WERI-Rb-1 (cell line): ENCODE measurements at regions not wholly inside any gene's neighbourhood (a gene's known extent, or its start where the extent isn't known, plus 50 kb on each side); places are given as distances from the start of the nearest gene placed in this dataset.

ENCODE experiments used
- DNase-seq: peaks from one replicate; pipeline ENCODE4 v3.0.0-alpha.2; 2020
- H3K27ac ChIP-seq: fragments of 250-450 bp; sonication (Bioruptor Pico); 2 replicates; pipeline ENCODE4 v1.5.1; 2020; ENCODE audit warnings: mild to moderate bottlenecking, moderate library complexity
- H3K27me3 ChIP-seq: fragments of 250-450 bp; sonication (Bioruptor Pico); 2 replicates; pipeline ENCODE4 v1.5.1; 2021; ENCODE audit warnings: mild to moderate bottlenecking, low read depth, moderate library complexity; ENCODE audit not compliant: insufficient read depth, severe bottlenecking
- H3K36me3 ChIP-seq: fragments of 250-450 bp; sonication (Bioruptor Pico); 2 replicates; pipeline ENCODE4 v1.5.1; 2020; ENCODE audit warnings: mild to moderate bottlenecking, moderate library complexity
- H3K4me3 ChIP-seq: 2 replicates; pipeline ENCODE4 v1.5.1; 2011; ENCODE audit warnings: low read depth, mild to moderate bottlenecking, control low read depth, low read length
- H3K9me3 ChIP-seq: fragments of 250-450 bp; sonication (Bioruptor Pico); 2 replicates; pipeline ENCODE4 v1.5.1; 2021; ENCODE audit warnings: mild to moderate bottlenecking, moderate library complexity; ENCODE audit not compliant: severe bottlenecking
- TF ChIP-seq, protein P1 (sequence below): IDR thresholded peaks from 2 replicates; pipeline ENCODE4 v1.5.1; 2011; ENCODE audit warnings: low read depth, mild to moderate bottlenecking, control low read depth, inconsistent platforms, low read length

DNA sequence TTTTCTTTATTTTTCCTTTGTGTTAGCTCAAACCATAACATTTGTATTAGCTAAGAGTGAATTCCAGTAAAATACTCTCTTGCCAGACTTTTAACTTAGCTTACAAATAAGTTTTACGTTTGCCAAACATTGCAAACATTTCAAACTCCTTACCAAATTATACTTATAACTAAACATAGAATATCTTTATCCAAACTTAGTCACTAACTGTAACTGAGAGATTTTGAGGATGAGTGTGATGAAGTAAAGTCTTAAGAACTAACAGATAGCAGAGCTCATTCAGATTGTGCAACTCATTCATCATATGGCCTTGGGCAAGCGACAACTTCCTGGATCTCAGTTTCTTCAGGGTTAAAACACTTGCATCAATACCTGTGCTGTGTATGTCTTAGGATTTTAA lies 533.7 kb downstream of the TDRD15 start:
- Histone ChIP-seq H3K27me3 (no peaks in the 10 kb centered on the region), H3K36me3 (no peaks in the 10 kb centered on the region), H3K4me3 (no peak overlapping the region), H3K27ac (no peak overlapping the region), H3K9me3 (no peaks in the 10 kb centered on the region)
- TF ChIP-seq, protein P1, sequence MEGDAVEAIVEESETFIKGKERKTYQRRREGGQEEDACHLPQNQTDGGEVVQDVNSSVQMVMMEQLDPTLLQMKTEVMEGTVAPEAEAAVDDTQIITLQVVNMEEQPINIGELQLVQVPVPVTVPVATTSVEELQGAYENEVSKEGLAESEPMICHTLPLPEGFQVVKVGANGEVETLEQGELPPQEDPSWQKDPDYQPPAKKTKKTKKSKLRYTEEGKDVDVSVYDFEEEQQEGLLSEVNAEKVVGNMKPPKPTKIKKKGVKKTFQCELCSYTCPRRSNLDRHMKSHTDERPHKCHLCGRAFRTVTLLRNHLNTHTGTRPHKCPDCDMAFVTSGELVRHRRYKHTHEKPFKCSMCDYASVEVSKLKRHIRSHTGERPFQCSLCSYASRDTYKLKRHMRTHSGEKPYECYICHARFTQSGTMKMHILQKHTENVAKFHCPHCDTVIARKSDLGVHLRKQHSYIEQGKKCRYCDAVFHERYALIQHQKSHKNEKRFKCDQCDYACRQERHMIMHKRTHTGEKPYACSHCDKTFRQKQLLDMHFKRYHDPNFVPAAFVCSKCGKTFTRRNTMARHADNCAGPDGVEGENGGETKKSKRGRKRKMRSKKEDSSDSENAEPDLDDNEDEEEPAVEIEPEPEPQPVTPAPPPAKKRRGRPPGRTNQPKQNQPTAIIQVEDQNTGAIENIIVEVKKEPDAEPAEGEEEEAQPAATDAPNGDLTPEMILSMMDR = no peak
- DNase-seq = no peak

DNA sequence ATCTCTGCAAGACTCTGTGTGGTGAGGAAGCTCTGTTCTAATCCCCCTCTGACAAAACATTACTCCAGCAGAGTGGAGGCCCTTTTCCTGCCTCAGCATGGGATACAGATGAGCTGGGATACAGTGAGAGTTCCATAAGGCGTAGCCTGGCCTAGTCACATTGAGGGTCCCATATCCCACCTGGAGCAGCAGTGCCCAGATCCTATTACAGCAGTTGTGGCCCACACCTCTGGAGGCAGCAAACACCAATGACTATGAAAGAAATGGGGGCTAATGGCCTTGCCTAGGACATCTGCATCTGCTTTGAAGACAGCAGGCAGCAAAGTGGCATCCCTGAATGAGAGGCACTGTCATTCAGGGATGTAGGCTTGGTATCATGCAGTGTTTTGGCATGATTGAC lies 534.5 kb downstream of the TDRD15 start:
- H3K27me3 ChIP-seq = no peaks in the 10 kb centered on the region
- H3K36me3 ChIP-seq = no peaks in the 10 kb centered on the region
- H3K4me3 ChIP-seq = no peak overlapping the region
- DNase-seq = no peak
- TF ChIP-seq, protein P1 = no peak
- no peak overlapping the region for H3K27ac ChIP-seq
- H3K9me3 ChIP-seq = no peaks in the 10 kb centered on the region

DNA sequence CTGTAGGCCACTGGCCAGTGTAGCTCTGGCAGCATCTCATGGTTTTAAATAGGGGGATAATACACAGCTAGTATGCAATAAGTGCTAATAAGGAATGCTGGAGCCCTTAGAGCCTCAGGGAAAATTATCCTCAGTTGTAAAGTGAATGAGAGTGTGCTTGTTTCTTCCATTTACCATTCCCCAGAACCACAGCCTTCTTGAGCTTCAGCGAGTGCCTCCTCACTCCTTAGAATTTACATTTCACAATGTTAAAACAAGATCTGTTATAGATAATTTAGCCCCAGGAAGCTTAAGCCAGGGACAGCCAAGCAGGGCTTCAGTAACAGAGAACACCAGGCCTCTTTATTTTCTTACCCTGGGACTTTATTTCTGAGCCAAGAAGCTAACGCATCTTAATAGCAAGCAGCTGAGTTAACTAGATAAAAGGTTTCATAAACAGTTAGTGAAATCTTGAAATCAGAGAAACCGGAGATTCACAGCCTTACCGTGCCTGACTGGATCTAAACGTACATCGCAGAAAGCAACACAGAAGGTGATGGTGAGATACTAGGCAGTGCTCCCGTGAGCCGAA lies 535.2 kb downstream of the TDRD15 start:
- no peak overlapping the region for H3K4me3 ChIP-seq
- H3K36me3 ChIP-seq = no peaks in the 10 kb centered on the region
- no peaks in the 10 kb centered on the region for H3K9me3 ChIP-seq
- TF ChIP-seq, protein P1 = no peak
- DNase-seq = no peak
- no peak overlapping the region for H3K27ac ChIP-seq
- no peaks in the 10 kb centered on the region for H3K27me3 ChIP-seq

DNA sequence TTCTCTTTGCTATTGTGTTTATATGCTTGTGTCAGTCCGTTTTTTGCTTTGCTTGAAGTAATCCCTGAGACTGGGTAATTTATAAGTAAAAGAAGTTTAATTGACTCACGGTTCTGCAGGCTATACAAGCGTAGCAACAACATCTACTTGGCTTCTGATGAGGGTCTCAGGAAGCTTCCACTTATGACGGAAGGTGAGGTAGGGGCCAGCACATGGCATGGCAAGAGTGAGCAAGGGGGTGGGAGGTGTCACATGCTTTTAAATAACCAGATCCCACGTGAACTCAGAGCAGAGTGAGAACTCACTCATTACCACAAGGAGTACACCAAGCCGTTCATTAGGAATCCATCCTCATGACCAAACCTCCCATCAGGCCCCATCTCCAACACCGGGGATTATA lies 540.3 kb downstream of the TDRD15 start:
- Histone ChIP-seq H3K27me3 (no peaks in the 10 kb centered on the region), H3K36me3 (no peaks in the 10 kb centered on the region), H3K4me3 (no peak overlapping the region), H3K9me3 (no peaks in the 10 kb centered on the region), H3K27ac (no peak overlapping the region)
- DNase-seq = no peak
- TF ChIP-seq, protein P1 = no peak

DNA sequence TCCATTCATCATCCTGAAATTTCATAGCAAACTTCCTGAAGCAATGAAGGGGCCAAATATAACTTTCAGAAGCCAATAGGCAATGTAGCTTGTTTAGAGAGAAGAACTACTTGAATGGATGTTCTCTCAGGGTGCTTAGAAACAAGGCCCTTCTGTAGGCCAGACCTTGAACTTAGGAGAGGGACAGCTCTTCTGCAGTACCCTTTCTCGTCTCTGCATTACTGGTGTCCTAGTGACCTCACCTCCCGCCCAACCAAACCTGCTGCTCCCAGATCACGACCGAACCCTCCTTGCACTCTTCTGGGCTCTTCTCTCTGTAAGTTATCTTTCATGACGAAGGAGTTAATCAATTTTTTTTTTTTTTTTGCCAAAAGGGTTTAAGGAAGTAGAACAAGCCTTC lies 543.9 kb downstream of the TDRD15 start:
- Histone ChIP-seq H3K27me3 (no peaks in the 10 kb centered on the region), H3K9me3 (no peaks in the 10 kb centered on the region), H3K4me3 (no peak overlapping the region), H3K36me3 (no peaks in the 10 kb centered on the region), H3K27ac (no peak overlapping the region)
- no peak for DNase-seq
- TF ChIP-seq, protein P1 = no peak

DNA sequence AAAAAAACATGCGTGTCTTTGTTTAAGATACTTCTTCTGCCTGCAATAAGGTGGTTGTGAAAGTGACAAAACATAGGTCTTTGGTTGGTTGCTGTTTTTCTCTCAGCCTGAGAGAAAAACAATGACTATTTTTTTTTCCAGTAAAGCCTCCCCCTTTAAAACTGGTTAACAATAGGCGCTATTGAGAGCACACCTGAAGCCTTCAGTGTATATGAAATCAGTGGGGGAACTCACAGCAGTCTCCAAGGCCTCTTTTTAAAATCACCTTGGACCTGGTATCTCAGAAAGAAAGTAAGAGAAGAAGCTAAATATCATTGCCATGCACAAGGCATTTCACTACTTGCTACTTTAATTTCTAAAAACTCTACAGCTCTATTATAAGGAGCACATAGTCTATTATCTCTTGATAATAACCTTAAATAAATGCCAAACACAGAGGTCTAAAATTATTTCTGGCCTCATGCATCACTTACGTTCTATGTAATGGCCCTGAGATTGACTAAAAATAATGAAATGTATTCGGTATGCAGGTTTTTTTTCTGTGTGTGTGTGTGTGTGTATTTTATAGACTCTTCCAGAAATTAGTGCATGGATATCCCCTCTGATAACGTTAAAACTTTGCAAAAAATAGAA lies 544.4 kb downstream of the TDRD15 start:
- TF ChIP-seq, protein P1 = no peak
- DNase-seq = no peak
- no peaks in the 10 kb centered on the region for H3K36me3 ChIP-seq
- no peaks in the 10 kb centered on the region for H3K27me3 ChIP-seq
- no peak overlapping the region for H3K27ac ChIP-seq
- H3K4me3 ChIP-seq = no peak overlapping the region
- H3K9me3 ChIP-seq = no peaks in the 10 kb centered on the region
